Gastrocnemius medialis (tissue), 4 donors: ENCODE measurements at regions not wholly inside any gene's neighbourhood (a gene's known extent, or its start where the extent isn't known, plus 50 kb on each side); places are given as distances from the start of the nearest gene placed in this dataset.

ENCODE experiments used
- POLR2A ChIP-seq, 2 donors: fragments of 450-650 bp; IDR thresholded peaks; one replicate each; pipeline ENCODE4 v1.6.1; 2017; ENCODE audit warnings: antibody characterized with exemption in 2 of 2, mild to moderate bottlenecking in 2 of 2, moderate library complexity in 2 of 2
- TF ChIP-seq, protein P1 (sequence below), 5 experiments: fragments of 450-650 bp in 3 of 5; fragments of 200-600 bp in 2 of 5; sonication (generic) in 2 of 5; IDR thresholded peaks in 4 of 5; conservative IDR thresholded peaks in 1 of 5; 1 replicate in 4 of 5; 2 replicates in 1 of 5; pipeline ENCODE4 v1.5.1; 2016 to 2019; ENCODE audit warnings: antibody characterized with exemption in 5 of 5, mild to moderate bottlenecking in 3 of 5, moderate library complexity in 3 of 5

GRCh38 chr9:105828596-105829213, 134.4 kb downstream of the TMEM38B start:
- TF ChIP-seq, protein P1, sequence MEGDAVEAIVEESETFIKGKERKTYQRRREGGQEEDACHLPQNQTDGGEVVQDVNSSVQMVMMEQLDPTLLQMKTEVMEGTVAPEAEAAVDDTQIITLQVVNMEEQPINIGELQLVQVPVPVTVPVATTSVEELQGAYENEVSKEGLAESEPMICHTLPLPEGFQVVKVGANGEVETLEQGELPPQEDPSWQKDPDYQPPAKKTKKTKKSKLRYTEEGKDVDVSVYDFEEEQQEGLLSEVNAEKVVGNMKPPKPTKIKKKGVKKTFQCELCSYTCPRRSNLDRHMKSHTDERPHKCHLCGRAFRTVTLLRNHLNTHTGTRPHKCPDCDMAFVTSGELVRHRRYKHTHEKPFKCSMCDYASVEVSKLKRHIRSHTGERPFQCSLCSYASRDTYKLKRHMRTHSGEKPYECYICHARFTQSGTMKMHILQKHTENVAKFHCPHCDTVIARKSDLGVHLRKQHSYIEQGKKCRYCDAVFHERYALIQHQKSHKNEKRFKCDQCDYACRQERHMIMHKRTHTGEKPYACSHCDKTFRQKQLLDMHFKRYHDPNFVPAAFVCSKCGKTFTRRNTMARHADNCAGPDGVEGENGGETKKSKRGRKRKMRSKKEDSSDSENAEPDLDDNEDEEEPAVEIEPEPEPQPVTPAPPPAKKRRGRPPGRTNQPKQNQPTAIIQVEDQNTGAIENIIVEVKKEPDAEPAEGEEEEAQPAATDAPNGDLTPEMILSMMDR (IDR thresholded peaks at IDR 0.05 in 4 of 5, conservative IDR thresholded peaks at IDR 0.05 in 1 of 5): no peak
- TF ChIP-seq POLR2A (IDR thresholded peaks at IDR 0.05): no peak
